ENCODE measurements at regions not wholly inside any gene's neighbourhood (a gene's known extent, or its start where the extent isn't known, plus 50 kb on each side); places are given as distances from the start of the nearest gene placed in this dataset.

DNA sequence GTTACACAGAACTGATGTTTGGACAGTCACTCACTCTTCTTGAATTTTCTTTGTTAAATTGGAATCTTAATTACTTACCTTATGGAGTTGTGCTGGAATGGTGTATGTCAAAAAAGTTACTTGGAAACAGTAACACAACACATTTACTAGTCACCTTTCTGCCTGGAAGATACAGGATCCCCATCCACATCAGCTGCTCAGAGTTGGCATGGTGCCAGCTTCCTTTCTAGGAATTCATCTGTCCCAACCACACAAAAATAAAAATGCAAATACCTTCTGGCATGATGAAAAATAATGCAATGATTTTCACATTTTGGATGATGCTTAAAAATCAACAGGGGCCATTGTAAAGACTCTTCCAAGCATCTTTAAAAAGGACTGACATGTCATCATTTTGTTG lies 341.5 kb downstream of the TMEM38B start:
- TF ChIP-seq CTCF (IDR thresholded peaks at IDR 0.05) (no peak), POLR2A (IDR thresholded peaks at IDR 0.05) (no peak), POLR2AphosphoS5 (IDR thresholded peaks at IDR 0.05) (no peak)
